Mesenchymal stem cell (in vitro differentiated cells and primary cell): ENCODE measurements at regions not wholly inside any gene's neighbourhood (a gene's known extent, or its start where the extent isn't known, plus 50 kb on each side); places are given as distances from the start of the nearest gene placed in this dataset.

Experiments
- DNase-seq: peaks from one replicate; pipeline ENCODE4 v3.0.0-alpha.2; 2013
- H2AFZ ChIP-seq: one replicate; pipeline ENCODE4 v1.6.1; 2013; ENCODE audit warnings: low read depth, mild to moderate bottlenecking, control low read depth, inconsistent platforms, low read length, moderate library complexity
- H2AK5ac ChIP-seq: 2 replicates; pipeline ENCODE4 v1.6.1; 2013; ENCODE audit warnings: low read length, moderate library complexity, mild to moderate bottlenecking, inconsistent platforms; ENCODE audit not compliant: severe bottlenecking
- H2BK120ac ChIP-seq: one replicate; pipeline ENCODE4 v1.6.1; 2013; ENCODE audit warnings: low read depth, mild to moderate bottlenecking, inconsistent platforms, low read length, moderate library complexity
- H2BK12ac ChIP-seq, 2 experiments: one replicate each; pipeline ENCODE4 v1.6.1; 2013; ENCODE audit warnings: inconsistent platforms in 2 of 2, low read length in 2 of 2, mild to moderate bottlenecking in 2 of 2, moderate library complexity in 2 of 2, control low read depth in 1 of 2
- H2BK15ac ChIP-seq: one replicate; pipeline ENCODE4 v1.6.1; 2013; ENCODE audit warnings: mild to moderate bottlenecking, low read depth, inconsistent platforms; ENCODE audit not compliant: poor library complexity, severe bottlenecking
- H2BK5ac ChIP-seq: 2 replicates; pipeline ENCODE4 v1.6.1; 2013; ENCODE audit warnings: low read depth, mild to moderate bottlenecking, low read length, control low read depth, inconsistent platforms; ENCODE audit not compliant: poor library complexity, severe bottlenecking
- H3K14ac ChIP-seq, 2 experiments: one replicate each; pipeline ENCODE4 v1.6.1; 2013; ENCODE audit warnings: inconsistent platforms in 2 of 2, low read length in 2 of 2, control low read depth in 1 of 2, mild to moderate bottlenecking in 1 of 2, moderate library complexity in 1 of 2
- H3K18ac ChIP-seq, 2 experiments: one replicate each; pipeline ENCODE4 v1.6.1; 2013; ENCODE audit warnings: inconsistent platforms in 2 of 2, low read length in 2 of 2, control low read depth in 1 of 2, low read depth in 1 of 2, mild to moderate bottlenecking in 1 of 2
- H3K23ac ChIP-seq, 2 experiments: one replicate each; pipeline ENCODE4 v1.6.1; 2013; ENCODE audit warnings: inconsistent platforms in 2 of 2, low read length in 2 of 2, mild to moderate bottlenecking in 2 of 2, moderate library complexity in 2 of 2, control low read depth in 1 of 2
- H3K27ac ChIP-seq: 2 replicates; pipeline ENCODE4 v1.5.1; 2013; ENCODE audit warnings: mild to moderate bottlenecking, moderate library complexity, low read length, control low read depth, inconsistent platforms; ENCODE audit not compliant: poor library complexity, severe bottlenecking
- H3K27me3 ChIP-seq, 2 experiments: 2 replicates each; pipeline versions ENCODE4 v1.6.1 to v1.7.0; 2013; ENCODE audit warnings: low read length in 2 of 2, mild to moderate bottlenecking in 2 of 2, moderate library complexity in 2 of 2, control low read depth in 1 of 2, inconsistent platforms in 1 of 2; ENCODE audit not compliant: control insufficient read depth in 1 of 2, insufficient read depth in 1 of 2
- H3K36me3 ChIP-seq, 2 experiments: 2 replicates each; pipeline versions ENCODE4 v1.6.1 to v1.7.0; 2013; ENCODE audit warnings: low read length in 2 of 2, control low read depth in 1 of 2, inconsistent platforms in 1 of 2, low read depth in 1 of 2, mild to moderate bottlenecking in 1 of 2; ENCODE audit not compliant: insufficient read depth in 2 of 2, control insufficient read depth in 1 of 2
- H3K4ac ChIP-seq, 2 experiments: one replicate each; pipeline ENCODE4 v1.6.1; 2013; ENCODE audit warnings: inconsistent platforms in 2 of 2, low read length in 2 of 2, mild to moderate bottlenecking in 2 of 2, moderate library complexity in 2 of 2, control low read depth in 1 of 2, low read depth in 1 of 2
- H3K4me1 ChIP-seq: 2 replicates; pipeline ENCODE4 v1.6.1; 2013; ENCODE audit warnings: low read depth, low read length, control low read depth; ENCODE audit not compliant: control insufficient read depth, insufficient read depth
- H3K4me2 ChIP-seq: 2 replicates; pipeline ENCODE4 v1.6.1; 2013; ENCODE audit warnings: low read length, mild to moderate bottlenecking, inconsistent platforms; ENCODE audit not compliant: poor library complexity, severe bottlenecking
- H3K4me3 ChIP-seq, 2 experiments: 2 replicates each; pipeline versions ENCODE4 v1.5.1 to v1.7.0; 2013; ENCODE audit warnings: low read length in 2 of 2, mild to moderate bottlenecking in 2 of 2, control low read depth in 1 of 2, low read depth in 1 of 2; ENCODE audit not compliant: insufficient read depth in 1 of 2
- H3K79me1 ChIP-seq: replicated peaks from 2 replicates; pipeline ENCODE4 v1.6.1; 2013; ENCODE audit warnings: mild to moderate bottlenecking, control low read depth, low read length, inconsistent platforms; ENCODE audit not compliant: poor library complexity, severe bottlenecking
- H3K9ac ChIP-seq: 2 replicates; pipeline ENCODE4 v1.7.0; 2013; ENCODE audit warnings: mild to moderate bottlenecking, low read length, moderate library complexity
- H3K9me3 ChIP-seq: 2 replicates; pipeline ENCODE4 v1.7.0; 2013; ENCODE audit warnings: mild to moderate bottlenecking, low read length; ENCODE audit not compliant: control insufficient read depth
- H4K8ac ChIP-seq: one replicate; pipeline ENCODE4 v1.6.1; 2013; ENCODE audit warnings: inconsistent platforms, mild to moderate bottlenecking, low read length, moderate library complexity
- H4K91ac ChIP-seq: one replicate; pipeline ENCODE4 v1.6.1; 2013; ENCODE audit warnings: mild to moderate bottlenecking, low read length, inconsistent platforms
- WGBS: methylation state at CpG from one replicate; pipeline ENCODE4 v1.1.7; 2013; ENCODE audit warnings: mixed read lengths; 5-methylcytosine and 5-hydroxymethylcytosine counted together

- no peaks in the 10 kb centered on the region for H3K36me3 ChIP-seq
- H2AFZ ChIP-seq: no peak overlapping the region
- H3K27ac ChIP-seq: no peak overlapping the region
- no peaks in the 10 kb centered on the region for H3K79me1 ChIP-seq
- H3K4me1 ChIP-seq: peaks cover 7% of the 10 kb centered on the region
- DNase-seq: no peak
- H3K4me2 ChIP-seq: no peak overlapping the region
- no peak overlapping the region for H3K4ac ChIP-seq
- H3K9me3 ChIP-seq: peaks cover 3% of the 10 kb centered on the region
- no peak overlapping the region for H4K8ac ChIP-seq
- no peak overlapping the region for H2BK120ac ChIP-seq
- H3K27me3 ChIP-seq: peaks cover 8 to 17% of the 10 kb centered on the region in 2 experiments
- H3K18ac ChIP-seq: no peak overlapping the region
- H3K9ac ChIP-seq: no peak overlapping the region
- no peak overlapping the region for H2BK12ac ChIP-seq
- H3K14ac ChIP-seq: no peak overlapping the region
- H2AK5ac ChIP-seq: no peak overlapping the region
- H4K91ac ChIP-seq: no peak overlapping the region
- H2BK15ac ChIP-seq: no peak overlapping the region
- H3K4me3 ChIP-seq: no peak overlapping the region
- 46% methylated on average over 5 of the region's 5 CpGs for WGBS
- H2BK5ac ChIP-seq: no peak overlapping the region
- no peak overlapping the region for H3K23ac ChIP-seq
Observed at GRCh38 chr17:65297916-65298315, 160.7 kb downstream of the RGS9 start.

- no peak overlapping the region for H3K27ac ChIP-seq
- no peak overlapping the region for H2BK15ac ChIP-seq
- H3K4ac ChIP-seq: no peak overlapping the region
- H3K4me2 ChIP-seq: no peak overlapping the region
- peaks cover 7% of the 10 kb centered on the region for H3K4me1 ChIP-seq
- H3K79me1 ChIP-seq: no peaks in the 10 kb centered on the region
- H3K14ac ChIP-seq: no peak overlapping the region
- no peak overlapping the region for H4K8ac ChIP-seq
- no peak overlapping the region for H2BK120ac ChIP-seq
- no peak overlapping the region for H2AK5ac ChIP-seq
- H3K18ac ChIP-seq: no peak overlapping the region
- DNase-seq: no peak
- H3K27me3 ChIP-seq: peaks cover 8 to 15% of the 10 kb centered on the region in 2 experiments
- H3K4me3 ChIP-seq: no peak overlapping the region
- H2AFZ ChIP-seq: no peak overlapping the region
- H3K36me3 ChIP-seq: no peaks in the 10 kb centered on the region
- H3K9me3 ChIP-seq: peaks cover 3% of the 10 kb centered on the region
- H3K9ac ChIP-seq: no peak overlapping the region
- WGBS: no CpG with 5 or more reads among the region's 2 CpGs
- no peak overlapping the region for H2BK12ac ChIP-seq
- H2BK5ac ChIP-seq: no peak overlapping the region
- no peak overlapping the region for H3K23ac ChIP-seq
- H4K91ac ChIP-seq: no peak overlapping the region
Observed at GRCh38 chr17:65297384-65297783, 160.2 kb downstream of the RGS9 start.

DNA sequence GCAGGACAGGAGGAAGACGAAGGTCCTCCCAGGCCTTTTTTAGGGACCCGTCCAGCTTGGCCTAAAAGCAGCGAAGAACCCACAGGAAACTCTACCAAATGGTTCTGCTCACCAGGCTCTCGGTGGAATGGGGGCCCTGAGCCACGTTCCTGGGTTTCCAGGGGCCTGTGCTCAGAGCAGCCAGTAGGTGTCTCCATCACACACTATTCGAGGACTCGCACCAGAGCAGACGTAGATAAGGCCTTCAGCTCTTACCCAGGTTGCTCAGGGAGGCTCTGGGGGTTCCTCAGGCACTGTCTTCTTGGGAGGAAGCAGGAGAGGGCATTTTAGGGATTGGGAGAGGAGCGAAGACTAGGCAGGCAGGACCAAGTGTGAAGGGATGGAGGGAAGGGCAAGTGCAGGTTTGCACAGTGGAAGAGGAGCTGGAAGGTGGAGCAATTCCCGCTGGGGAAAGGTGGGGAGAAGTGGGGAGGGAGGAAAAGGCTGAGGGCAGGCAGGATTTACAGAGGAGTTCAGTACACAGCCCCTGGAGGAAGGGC lies 157.1 kb downstream of the RGS9 start:
- Histone ChIP-seq H3K36me3 (no peaks in the 10 kb centered on the region), H3K23ac (no peak overlapping the region), H3K27ac (no peak overlapping the region), H2AK5ac (no peak overlapping the region), H4K8ac (no peak overlapping the region), H3K4me2 (no peak overlapping the region), H2BK15ac (no peak overlapping the region), H3K4me1 (peaks cover 5% of the 10 kb centered on the region), H3K4ac (no peak overlapping the region), H3K9me3 (no peaks in the 10 kb centered on the region), H3K18ac (no peak overlapping the region), H3K27me3 (peaks cover 8 to 14% of the 10 kb centered on the region in 2 experiments), H2BK12ac (no peak overlapping the region), H3K9ac (no peak overlapping the region), H2BK120ac (no peak overlapping the region), H2AFZ (no peak overlapping the region), H2BK5ac (no peak overlapping the region), H3K4me3 (no peak overlapping the region), H3K79me1 (no peaks in the 10 kb centered on the region), H4K91ac (no peak overlapping the region), H3K14ac (no peak overlapping the region)
- peak; percentile 59 for DNase-seq
- 19% methylated on average over 10 of the region's 10 CpGs for WGBS

- DNase-seq: no peak
- 74% methylated on average over 11 of the region's 12 CpGs for WGBS
- Histone ChIP-seq H2AK5ac (peak overlapping the region; percentile 35), H4K8ac (no peak overlapping the region), H3K79me1 (no peaks in the 10 kb centered on the region), H3K4me1 (peaks cover 5% of the 10 kb centered on the region), H3K9me3 (no peaks in the 10 kb centered on the region), H2BK5ac (no peak overlapping the region), H3K4ac (no peak overlapping the region), H3K36me3 (no peaks in the 10 kb centered on the region), H3K27ac (no peak overlapping the region), H2BK120ac (no peak overlapping the region), H2BK12ac (no peak overlapping the region), H3K4me3 (no peak overlapping the region), H3K9ac (no peak overlapping the region), H3K4me2 (no peak overlapping the region), H3K27me3 (peaks cover 8 to 14% of the 10 kb centered on the region in 2 experiments), H2BK15ac (no peak overlapping the region), H3K23ac (no peak overlapping the region), H2AFZ (no peak overlapping the region), H3K18ac (no peak overlapping the region), H4K91ac (no peak overlapping the region), H3K14ac (no peak overlapping the region)
Observed at GRCh38 chr17:65293584-65294180, 156.5 kb downstream of the RGS9 start.
